ENCODE measurements at regions not wholly inside any gene's neighbourhood (a gene's known extent, or its start where the extent isn't known, plus 50 kb on each side); places are given as distances from the start of the nearest gene placed in this dataset.
"Not testable (repeated sequence)": the region's sequence is repeated elsewhere in the genome, so short reads cannot be mapped to it uniquely, and the experiment has no call there.

DNA sequence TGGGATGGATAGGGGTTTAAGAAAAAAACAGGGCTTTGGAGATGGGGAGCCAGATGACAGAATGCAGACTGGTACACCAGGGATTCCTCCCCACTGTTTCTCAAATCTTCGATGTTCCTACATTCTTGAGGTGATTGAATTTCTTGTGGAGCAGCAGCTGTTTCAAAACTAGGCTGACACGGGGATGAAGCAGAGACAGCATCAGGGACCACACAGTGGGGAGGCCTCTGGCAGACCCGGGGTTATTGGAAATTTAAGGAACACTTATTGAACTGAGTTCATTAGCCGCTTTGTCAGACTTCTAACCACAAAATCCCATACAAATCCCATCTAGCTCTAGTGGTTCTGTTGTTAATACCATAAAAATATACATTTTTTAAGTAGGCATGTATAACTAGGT, 621.4 kb upstream of the GBE1 start:
- TF ChIP-seq, protein P1, sequence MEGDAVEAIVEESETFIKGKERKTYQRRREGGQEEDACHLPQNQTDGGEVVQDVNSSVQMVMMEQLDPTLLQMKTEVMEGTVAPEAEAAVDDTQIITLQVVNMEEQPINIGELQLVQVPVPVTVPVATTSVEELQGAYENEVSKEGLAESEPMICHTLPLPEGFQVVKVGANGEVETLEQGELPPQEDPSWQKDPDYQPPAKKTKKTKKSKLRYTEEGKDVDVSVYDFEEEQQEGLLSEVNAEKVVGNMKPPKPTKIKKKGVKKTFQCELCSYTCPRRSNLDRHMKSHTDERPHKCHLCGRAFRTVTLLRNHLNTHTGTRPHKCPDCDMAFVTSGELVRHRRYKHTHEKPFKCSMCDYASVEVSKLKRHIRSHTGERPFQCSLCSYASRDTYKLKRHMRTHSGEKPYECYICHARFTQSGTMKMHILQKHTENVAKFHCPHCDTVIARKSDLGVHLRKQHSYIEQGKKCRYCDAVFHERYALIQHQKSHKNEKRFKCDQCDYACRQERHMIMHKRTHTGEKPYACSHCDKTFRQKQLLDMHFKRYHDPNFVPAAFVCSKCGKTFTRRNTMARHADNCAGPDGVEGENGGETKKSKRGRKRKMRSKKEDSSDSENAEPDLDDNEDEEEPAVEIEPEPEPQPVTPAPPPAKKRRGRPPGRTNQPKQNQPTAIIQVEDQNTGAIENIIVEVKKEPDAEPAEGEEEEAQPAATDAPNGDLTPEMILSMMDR (conservative IDR thresholded peaks at IDR 0.05; ENCODE audit: low read depth): no peak
- CTCF ChIA-PET: no interaction called here
- no peak overlapping the region for H3K27ac ChIP-seq
- POLR2A ChIA-PET (ENCODE audit: low non-redundant PET): no interaction called here
- DNase-seq (ENCODE audit: low spot score): no peak

DNA sequence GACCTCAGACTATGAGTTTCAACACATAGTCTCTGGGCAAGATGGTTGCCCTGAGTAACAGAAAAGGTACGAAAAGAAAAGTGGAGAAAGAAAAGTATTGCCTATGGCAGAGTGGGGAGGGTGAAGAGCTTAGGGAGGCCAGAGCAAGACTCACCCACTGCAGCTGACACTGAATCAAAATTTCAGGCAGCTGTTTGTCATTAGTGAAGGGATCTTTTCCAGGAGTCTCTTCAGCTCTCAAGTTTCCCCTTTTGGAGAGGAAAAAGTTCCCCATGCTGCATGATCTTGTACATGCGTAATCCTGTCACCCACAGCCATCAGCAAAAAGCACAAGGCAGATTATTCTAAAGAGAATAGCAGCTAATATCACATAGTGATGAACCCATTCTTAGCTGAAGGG, 616.9 kb upstream of the GBE1 start:
- CTCF ChIA-PET: no interaction called here
- TF ChIP-seq, protein P1 (conservative IDR thresholded peaks at IDR 0.05; ENCODE audit: low read depth): no peak
- DNase-seq (ENCODE audit: low spot score): no peak
- H3K27ac ChIP-seq: no peak overlapping the region
- POLR2A ChIA-PET (ENCODE audit: low non-redundant PET): no interaction called here

DNA sequence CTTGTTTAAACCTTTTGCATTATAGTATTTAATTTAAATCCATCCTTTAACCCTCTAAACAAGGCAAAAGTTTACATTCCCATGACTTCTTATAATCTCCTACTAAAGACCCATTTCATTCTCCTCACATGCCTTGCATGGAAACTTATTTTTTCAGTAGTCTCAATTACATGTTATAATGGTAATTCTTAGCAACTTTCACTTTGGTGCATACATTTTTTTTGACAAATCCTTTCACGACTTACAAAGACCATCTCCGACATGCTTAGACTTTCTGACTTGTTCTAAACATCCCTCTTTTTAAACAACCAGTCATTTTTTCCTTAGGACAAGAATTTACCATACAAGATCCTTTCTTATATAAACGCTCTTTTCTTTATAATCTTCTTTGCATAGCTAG, 615.4 kb upstream of the GBE1 start:
- ChIA-PET POLR2A (ENCODE audit: low non-redundant PET) (no interaction called here), CTCF (no interaction called here)
- DNase-seq (ENCODE audit: low spot score): no peak
- H3K27ac ChIP-seq: no peak overlapping the region
- TF ChIP-seq, protein P1 (conservative IDR thresholded peaks at IDR 0.05; ENCODE audit: low read depth): no peak

DNA sequence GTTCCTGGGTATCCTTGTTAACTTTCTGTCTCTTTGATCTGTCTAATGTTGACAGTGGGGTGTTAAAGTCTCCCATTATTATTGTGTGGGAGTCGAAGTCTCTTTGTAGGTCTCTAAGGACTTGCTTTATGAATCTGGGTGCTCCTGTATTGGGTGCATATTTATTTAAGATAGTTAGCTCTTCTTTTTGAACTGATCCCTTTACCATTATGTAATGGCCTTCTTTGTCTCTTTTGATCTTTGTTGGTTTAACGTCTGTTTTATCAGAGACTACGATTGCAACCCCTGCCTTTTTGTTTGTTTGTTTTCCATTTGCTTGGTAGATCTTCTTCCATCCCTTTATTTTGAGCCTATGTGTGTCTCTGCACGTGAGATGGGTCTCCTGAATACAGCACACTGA, 612.4 kb upstream of the GBE1 start:
- CTCF ChIA-PET; DNase-seq (ENCODE audit: low spot score); H3K27ac ChIP-seq; POLR2A ChIA-PET (ENCODE audit: low non-redundant PET): not testable (repeated sequence)

DNA sequence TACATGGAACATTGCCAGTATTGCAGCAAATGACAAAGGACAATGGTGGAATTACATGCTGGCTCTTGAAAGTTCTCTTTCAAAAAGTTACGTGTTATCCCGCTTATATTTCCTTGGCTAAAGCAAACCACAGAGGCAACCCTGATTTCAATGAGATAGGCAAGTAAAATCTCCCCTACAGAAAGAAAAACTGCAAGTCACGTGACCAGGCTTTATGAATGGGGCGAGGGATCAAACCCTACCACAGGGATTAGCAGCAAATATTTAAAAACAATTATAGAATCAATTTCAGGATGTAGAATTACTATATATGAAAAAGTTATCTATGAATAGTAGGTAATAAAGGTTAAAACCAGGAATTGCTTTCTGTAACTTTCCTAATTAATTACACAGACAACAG, 603.4 kb upstream of the GBE1 start:
- ChIA-PET POLR2A (ENCODE audit: low non-redundant PET) (no interaction called here), CTCF (no interaction called here)
- TF ChIP-seq, protein P1 (conservative IDR thresholded peaks at IDR 0.05; ENCODE audit: low read depth): no peak
- DNase-seq (ENCODE audit: low spot score): no peak
- H3K27ac ChIP-seq: no peak overlapping the region

DNA sequence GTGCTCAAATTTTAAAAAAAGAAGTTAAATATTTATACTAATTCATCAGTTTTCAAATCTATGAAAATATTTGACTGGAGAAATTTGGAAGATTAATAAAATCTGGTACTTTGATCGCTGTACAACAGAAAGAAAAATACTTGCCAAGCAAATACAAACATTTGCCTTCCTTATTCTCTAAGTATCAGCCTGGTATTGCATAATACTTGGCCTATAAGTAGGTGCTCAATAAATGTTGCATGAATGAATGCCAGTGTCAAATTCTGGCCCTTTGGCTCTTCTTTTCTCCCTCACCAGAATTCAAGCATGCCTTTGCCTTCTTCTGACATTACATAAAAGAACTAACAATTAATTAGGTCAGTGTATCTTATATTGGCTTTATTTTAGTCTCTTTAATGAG, 601.7 kb upstream of the GBE1 start:
- CTCF ChIA-PET: no interaction called here
- TF ChIP-seq, protein P1 (conservative IDR thresholded peaks at IDR 0.05; ENCODE audit: low read depth): no peak

DNA sequence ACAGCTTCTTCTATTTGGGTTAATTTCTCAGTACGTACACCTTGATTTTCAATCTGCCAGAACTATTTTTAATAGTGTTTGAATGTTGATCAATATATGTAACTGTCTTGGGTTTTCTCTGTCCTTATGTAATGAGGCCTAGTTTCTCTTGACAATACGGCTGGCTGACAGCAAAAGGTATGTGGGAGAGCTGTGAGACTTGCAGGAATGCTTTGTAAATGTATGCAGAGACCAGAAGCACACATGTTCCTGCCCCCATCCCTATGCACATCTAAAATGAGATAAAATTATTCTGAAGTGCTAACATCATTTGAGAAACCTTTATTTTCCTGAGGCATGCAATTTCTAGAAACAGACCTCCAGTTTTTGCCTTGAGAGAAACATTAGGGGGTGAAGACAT, 593.8 kb upstream of the GBE1 start:
- no peak overlapping the region for H3K27ac ChIP-seq
- no peak for DNase-seq (ENCODE audit: low spot score)
- TF ChIP-seq, protein P1 (conservative IDR thresholded peaks at IDR 0.05; ENCODE audit: low read depth): no peak
- ChIA-PET POLR2A (ENCODE audit: low non-redundant PET) (no interaction called here), CTCF (no interaction called here)

More for the DNA sequence above, 601.7 kb upstream of the GBE1 start:
- POLR2A ChIA-PET (ENCODE audit: low non-redundant PET): no interaction called here
- H3K27ac ChIP-seq: no peak overlapping the region
- no peak for DNase-seq (ENCODE audit: low spot score)

All from RWPE1 (cell line).